GM10248 (cell line): ENCODE measurements at regions not wholly inside any gene's neighbourhood (a gene's known extent, or its start where the extent isn't known, plus 50 kb on each side); places are given as distances from the start of the nearest gene placed in this dataset.

Experiments
- CTCF ChIA-PET: fragments of 300-600 bp; sonication (Branson Sonifier 250); formaldehyde crosslinking; extraction: SDS; loops from one replicate; lab custom pipeline; 2021; ENCODE audit warnings: antibody characterized with exemption; lab: Yijun Ruan, JAX
- POLR2A ChIA-PET: fragments of 350-650 bp; sonication (Branson Sonifier 250); formaldehyde crosslinking; extraction: SDS; loops from one replicate; lab custom pipeline; 2020; ENCODE audit warnings: antibody characterized with exemption; lab: Yijun Ruan, JAX
- DNase-seq: peaks from one replicate; pipeline ENCODE4 v3.0.0; 2012; ENCODE audit errors: extremely low spot score
- CTCF ChIP-seq: IDR thresholded peaks from 2 replicates; pipeline ENCODE4 v1.5.1; 2012; ENCODE audit warnings: mild to moderate bottlenecking, low read depth; ENCODE audit errors: extremely low read depth, missing control alignments, control extremely low read depth

- no peak for TF ChIP-seq CTCF
- CTCF ChIA-PET: no interaction called here
- DNase-seq: no peak
Observed at GRCh38 chr4:63493265-63493664, 916.0 kb downstream of the TECRL start.

GRCh38 chr4:63492515-63492914 is 916.7 kb downstream of the TECRL start:
- DNase-seq: no peak
- ChIA-PET CTCF (no interaction called here), POLR2A (no interaction called here)
- no peak for TF ChIP-seq CTCF

More at GRCh38 chr4:63493265-63493664, 916.0 kb downstream of the TECRL start:
- POLR2A ChIA-PET: no interaction called here

- ChIA-PET CTCF (interaction anchor here (1.1 kb wide), 1 partner anchor 8 kb away, joined by 3 read pairs; no protein-coding TSS in a partner anchor), POLR2A (interaction anchor here (0.6 kb wide), 1 partner anchor 34 kb away, joined by 5 read pairs; no protein-coding TSS in a partner anchor)
- no peak for TF ChIP-seq CTCF
- DNase-seq: no peak
Observed at GRCh38 chr4:63464393-63464792, 944.9 kb downstream of the TECRL start.

GRCh38 chr4:63460075-63460474 is 949.2 kb downstream of the TECRL start:
- ChIA-PET POLR2A (no interaction called here), CTCF (interaction anchor here (1.4 kb wide), 1 partner anchor 12 kb away, joined by 4 read pairs; no protein-coding TSS in a partner anchor)
- DNase-seq: no peak
- TF ChIP-seq CTCF: no peak

GRCh38 chr4:63459329-63459728 is 949.9 kb downstream of the TECRL start:
- no peak for DNase-seq
- POLR2A ChIA-PET: no interaction called here
- no peak for TF ChIP-seq CTCF
- CTCF ChIA-PET: no interaction called here

- ChIA-PET CTCF (no interaction called here), POLR2A (no interaction called here)
- no peak for DNase-seq
- no peak for TF ChIP-seq CTCF
Observed at GRCh38 chr4:63458010-63458409, 951.2 kb downstream of the TECRL start.
